ENCODE measurements at regions not wholly inside any gene's neighbourhood (a gene's known extent, or its start where the extent isn't known, plus 50 kb on each side); places are given as distances from the start of the nearest gene placed in this dataset.

GRCh38 chr13:111521030-111521429 is 200.6 kb downstream of the TEX29 start:
- POLR2A ChIA-PET: no interaction called here
- Mint-ChIP-seq H3K27me3 (peaks cover 3% of the 10 kb centered on the region), H3K27ac (no peak overlapping the region), H3K9me3 (no peaks in the 10 kb centered on the region), H3K36me3 (no peaks in the 10 kb centered on the region), H3K4me1 (no peaks in the 10 kb centered on the region), H3K4me3 (no peak overlapping the region)
- no peak for DNase-seq
- no peak for ATAC-seq (ENCODE audit: low read depth)

- Mint-ChIP-seq H3K4me1 (no peaks in the 10 kb centered on the region), H3K36me3 (no peaks in the 10 kb centered on the region), H3K9me3 (no peaks in the 10 kb centered on the region), H3K27ac (no peak overlapping the region), H3K4me3 (no peak overlapping the region), H3K27me3 (peaks cover 3% of the 10 kb centered on the region)
- DNase-seq: no peak
- POLR2A ChIA-PET: no interaction called here
- no peak for ATAC-seq (ENCODE audit: low read depth)
These were observed 201.3 kb downstream of the TEX29 start for GRCh38 chr13:111521691-111522229.

GRCh38 chr13:111525320-111526118 is 205.1 kb downstream of the TEX29 start:
- Mint-ChIP-seq H3K27ac (no peak overlapping the region), H3K9me3 (no peaks in the 10 kb centered on the region), H3K4me1 (peaks cover 1% of the 10 kb centered on the region), H3K4me3 (no peak overlapping the region), H3K36me3 (no peaks in the 10 kb centered on the region), H3K27me3 (peaks cover 6% of the 10 kb centered on the region)
- ATAC-seq (ENCODE audit: low read depth) (no peak), DNase-seq (no peak)
- POLR2A ChIA-PET: no interaction called here

- ATAC-seq (ENCODE audit: low read depth) (no peak), DNase-seq (no peak)
- Mint-ChIP-seq H3K27me3 (peaks cover 13% of the 10 kb centered on the region), H3K4me1 (peaks cover 1% of the 10 kb centered on the region), H3K4me3 (no peak overlapping the region), H3K9me3 (no peaks in the 10 kb centered on the region), H3K27ac (no peak overlapping the region), H3K36me3 (no peaks in the 10 kb centered on the region)
- POLR2A ChIA-PET: no interaction called here
These were observed 206.5 kb downstream of the TEX29 start for GRCh38 chr13:111526922-111527321.

- Mint-ChIP-seq H3K27ac (no peak overlapping the region), H3K9me3 (no peaks in the 10 kb centered on the region), H3K27me3 (peaks cover 20% of the 10 kb centered on the region), H3K4me3 (no peak overlapping the region), H3K36me3 (no peaks in the 10 kb centered on the region), H3K4me1 (peaks cover 1% of the 10 kb centered on the region)
- POLR2A ChIA-PET: no interaction called here
- ATAC-seq (ENCODE audit: low read depth) (no peak), DNase-seq (no peak)
These were observed 207.3 kb downstream of the TEX29 start for GRCh38 chr13:111527614-111528229.

- POLR2A ChIA-PET: no interaction called here
- Mint-ChIP-seq H3K4me3 (no peak overlapping the region), H3K9me3 (no peaks in the 10 kb centered on the region), H3K27ac (no peak overlapping the region), H3K4me1 (peaks cover 1% of the 10 kb centered on the region), H3K36me3 (no peaks in the 10 kb centered on the region), H3K27me3 (peaks cover 28% of the 10 kb centered on the region)
- no peak for ATAC-seq (ENCODE audit: low read depth)
- no peak for DNase-seq
These were observed 208.1 kb downstream of the TEX29 start for GRCh38 chr13:111528513-111528912.

GRCh38 chr13:111530137-111530870 is 209.9 kb downstream of the TEX29 start:
- ATAC-seq (ENCODE audit: low read depth) (no peak), DNase-seq (no peak)
- POLR2A ChIA-PET: no interaction called here
- H3K27ac Mint-ChIP-seq: no peak overlapping the region
- peaks cover 45% of the 10 kb centered on the region for H3K27me3 Mint-ChIP-seq
- peaks cover 1% of the 10 kb centered on the region for H3K4me1 Mint-ChIP-seq
- H3K36me3 Mint-ChIP-seq: no peaks in the 10 kb centered on the region
- H3K9me3 Mint-ChIP-seq: no peaks in the 10 kb centered on the region
- H3K4me3 Mint-ChIP-seq: no peak overlapping the region

- ATAC-seq (ENCODE audit: low read depth) (no peak), DNase-seq (no peak)
- H3K4me3 Mint-ChIP-seq: no peak overlapping the region
- no peaks in the 10 kb centered on the region for H3K9me3 Mint-ChIP-seq
- POLR2A ChIA-PET: no interaction called here
- peaks cover 56% of the 10 kb centered on the region for H3K27me3 Mint-ChIP-seq
- H3K36me3 Mint-ChIP-seq: no peaks in the 10 kb centered on the region
- peaks cover 1% of the 10 kb centered on the region for H3K4me1 Mint-ChIP-seq
- no peak overlapping the region for H3K27ac Mint-ChIP-seq
These were observed 211.1 kb downstream of the TEX29 start for GRCh38 chr13:111531505-111531904.

GRCh38 chr13:111532111-111532510 is 211.7 kb downstream of the TEX29 start:
- POLR2A ChIA-PET: no interaction called here
- H3K27ac Mint-ChIP-seq: no peak overlapping the region
- ATAC-seq (ENCODE audit: low read depth) (no peak), DNase-seq (no peak)
- H3K9me3 Mint-ChIP-seq: no peaks in the 10 kb centered on the region
- H3K4me1 Mint-ChIP-seq: peaks cover 1% of the 10 kb centered on the region
- H3K27me3 Mint-ChIP-seq: peaks cover 56% of the 10 kb centered on the region
- H3K36me3 Mint-ChIP-seq: no peaks in the 10 kb centered on the region
- no peak overlapping the region for H3K4me3 Mint-ChIP-seq

- Mint-ChIP-seq H3K4me1 (peaks cover 1% of the 10 kb centered on the region), H3K9me3 (no peaks in the 10 kb centered on the region), H3K27ac (no peak overlapping the region), H3K4me3 (no peak overlapping the region), H3K27me3 (peaks cover 56% of the 10 kb centered on the region), H3K36me3 (no peaks in the 10 kb centered on the region)
- POLR2A ChIA-PET: no interaction called here
- ATAC-seq (ENCODE audit: low read depth) (no peak), DNase-seq (no peak)
These were observed 213.7 kb downstream of the TEX29 start for GRCh38 chr13:111533900-111534683.

GRCh38 chr13:111534751-111535522 is 214.5 kb downstream of the TEX29 start:
- H3K27ac Mint-ChIP-seq: no peak overlapping the region
- no peak overlapping the region for H3K4me3 Mint-ChIP-seq
- POLR2A ChIA-PET: no interaction called here
- no peak for ATAC-seq (ENCODE audit: low read depth)
- no peaks in the 10 kb centered on the region for H3K9me3 Mint-ChIP-seq
- H3K4me1 Mint-ChIP-seq: no peaks in the 10 kb centered on the region
- DNase-seq: no peak
- peaks cover 54% of the 10 kb centered on the region for H3K27me3 Mint-ChIP-seq
- no peaks in the 10 kb centered on the region for H3K36me3 Mint-ChIP-seq

GRCh38 chr13:111535523-111535811 is 215.0 kb downstream of the TEX29 start:
- Mint-ChIP-seq H3K27ac (no peak overlapping the region), H3K27me3 (peaks cover 54% of the 10 kb centered on the region)
- no peak for ATAC-seq (ENCODE audit: low read depth)

More at GRCh38 chr13:111535523-111535811, 215.0 kb downstream of the TEX29 start:
- no peak for DNase-seq
- Mint-ChIP-seq H3K4me1 (no peaks in the 10 kb centered on the region), H3K36me3 (no peaks in the 10 kb centered on the region), H3K4me3 (no peak overlapping the region), H3K9me3 (no peaks in the 10 kb centered on the region)
- POLR2A ChIA-PET: no interaction called here
